SU-DHL-6 (cell line): ENCODE measurements at regions not wholly inside any gene's neighbourhood (a gene's known extent, or its start where the extent isn't known, plus 50 kb on each side); places are given as distances from the start of the nearest gene placed in this dataset.

Experiments used
- H2AFZ ChIP-seq: fragments of 200-600 bp; sonication (generic); 2 replicates; pipeline ENCODE4 v1.6.1; 2014; ENCODE audit warnings: low read depth, mild to moderate bottlenecking, moderate library complexity, mixed read lengths, antibody characterized with exemption, low read length; ENCODE audit not compliant: severe bottlenecking
- H3F3A ChIP-seq: fragments of 200-600 bp; shearing (Covaris generic); 2 replicates; pipeline ENCODE4 v1.6.0; 2016; ENCODE audit warnings: antibody characterized with exemption, mild to moderate bottlenecking; ENCODE audit not compliant: insufficient read depth
- H3K27ac ChIP-seq: fragments of 200-600 bp; sonication (generic); 2 replicates; pipeline ENCODE4 v1.5.1; 2016; ENCODE audit warnings: low read depth, mild to moderate bottlenecking, low read length, moderate library complexity, mixed read lengths
- H3K27me3 ChIP-seq: fragments of 200-600 bp; sonication (generic), shearing (Covaris generic); 2 replicates; pipeline ENCODE4 v1.6.0; 2014; ENCODE audit warnings: mild to moderate bottlenecking, low read length
- H3K36me3 ChIP-seq: fragments of 200-600 bp; sonication (generic); 2 replicates; pipeline ENCODE4 v1.6.1; 2014; ENCODE audit warnings: mild to moderate bottlenecking, low read length, mixed read lengths
- H3K4me2 ChIP-seq: fragments of 300-600, 200-600 bp; shearing (Covaris generic), sonication (generic); 2 replicates; pipeline ENCODE4 v1.6.0; 2014; ENCODE audit warnings: low read length, low read depth, mild to moderate bottlenecking; ENCODE audit not compliant: poor library complexity, severe bottlenecking
- H3K4me3 ChIP-seq: fragments of 200-600 bp; sonication (generic); 2 replicates; pipeline ENCODE4 v1.5.1; 2014; ENCODE audit warnings: antibody characterized with exemption, low read length, mild to moderate bottlenecking, mixed read lengths; ENCODE audit not compliant: insufficient read depth, poor library complexity, severe bottlenecking
- H3K79me2 ChIP-seq: fragments of 200-600 bp; sonication (generic); 2 replicates; pipeline ENCODE4 v1.6.1; 2014; ENCODE audit warnings: mild to moderate bottlenecking, low read length, moderate library complexity; ENCODE audit not compliant: insufficient read depth
- H3K9ac ChIP-seq: fragments of 200-600 bp; sonication (generic); 2 replicates; pipeline ENCODE4 v1.7.0; 2014; ENCODE audit warnings: mild to moderate bottlenecking, low read length
- H3K9me2 ChIP-seq: fragments of 200-600 bp; sonication (generic); replicated peaks from 2 replicates; pipeline ENCODE4 v1.6.1; 2014; ENCODE audit warnings: low read length; ENCODE audit not compliant: insufficient read depth
- H3K9me3 ChIP-seq: fragments of 200-600 bp; sonication (generic); 2 replicates; pipeline ENCODE4 v1.6.1; 2014; ENCODE audit warnings: low read length, mixed read lengths; ENCODE audit not compliant: insufficient read depth
- H4K20me1 ChIP-seq: fragments of 200-600 bp; sonication (generic); 2 replicates; pipeline ENCODE4 v1.6.1; 2014; ENCODE audit warnings: low read depth, mild to moderate bottlenecking, antibody characterized with exemption, low read length, moderate library complexity, mixed read lengths
- CTCF ChIP-seq: fragments of 200-600 bp; sonication (generic); IDR thresholded peaks from one replicate; pipeline ENCODE4 v1.5.1; 2017; ENCODE audit warnings: antibody characterized with exemption, mild to moderate bottlenecking, low read length, moderate library complexity; ENCODE audit not compliant: insufficient read depth, poor library complexity, severe bottlenecking
- EZH2phosphoT487 ChIP-seq: fragments of 200-600 bp; sonication (generic), shearing (Covaris generic); conservative IDR thresholded peaks from 2 replicates; pipeline ENCODE4 v1.6.1; 2018; ENCODE audit warnings: mild to moderate bottlenecking, antibody characterized with exemption, low read length, moderate library complexity, mixed read lengths

GRCh38 chr20:20797521-20798310, 85.3 kb upstream of the RALGAPA2 start:
- Histone ChIP-seq H2AFZ (no peak overlapping the region), H3K27ac (no peak overlapping the region), H3K79me2 (no peaks in the 10 kb centered on the region), H4K20me1 (no peaks in the 10 kb centered on the region), H3K27me3 (no peaks in the 10 kb centered on the region), H3K4me2 (no peak overlapping the region), H3F3A (no peaks in the 10 kb centered on the region), H3K4me3 (no peak overlapping the region), H3K9me2 (no peaks in the 10 kb centered on the region), H3K9me3 (no peaks in the 10 kb centered on the region), H3K36me3 (no peaks in the 10 kb centered on the region), H3K9ac (no peak overlapping the region)
- TF ChIP-seq CTCF (no peak), EZH2phosphoT487 (no peak)

GRCh38 chr20:20796766-20797440, 84.5 kb upstream of the RALGAPA2 start:
- no peaks in the 10 kb centered on the region for H3K27me3 ChIP-seq
- no peaks in the 10 kb centered on the region for H3K9me3 ChIP-seq
- H4K20me1 ChIP-seq = no peaks in the 10 kb centered on the region
- no peak overlapping the region for H3K9ac ChIP-seq
- no peak overlapping the region for H3K27ac ChIP-seq
- no peaks in the 10 kb centered on the region for H3K9me2 ChIP-seq
- H3K4me3 ChIP-seq = no peak overlapping the region
- TF ChIP-seq EZH2phosphoT487 = no peak
- no peak for TF ChIP-seq CTCF
- H3F3A ChIP-seq = no peaks in the 10 kb centered on the region
- no peaks in the 10 kb centered on the region for H3K36me3 ChIP-seq
- H3K4me2 ChIP-seq = no peak overlapping the region
- no peak overlapping the region for H2AFZ ChIP-seq
- H3K79me2 ChIP-seq = no peaks in the 10 kb centered on the region

GRCh38 chr20:20795721-20796120, 83.3 kb upstream of the RALGAPA2 start:
- H3K9me2 ChIP-seq = no peaks in the 10 kb centered on the region
- H3F3A ChIP-seq = no peaks in the 10 kb centered on the region
- no peak overlapping the region for H3K4me3 ChIP-seq
- H3K4me2 ChIP-seq = no peak overlapping the region
- no peak overlapping the region for H3K27ac ChIP-seq
- no peak overlapping the region for H3K9ac ChIP-seq
- no peaks in the 10 kb centered on the region for H3K27me3 ChIP-seq
- TF ChIP-seq EZH2phosphoT487 (no peak), CTCF (no peak)
- H2AFZ ChIP-seq = no peak overlapping the region
- no peaks in the 10 kb centered on the region for H3K9me3 ChIP-seq
- no peaks in the 10 kb centered on the region for H3K79me2 ChIP-seq
- no peaks in the 10 kb centered on the region for H4K20me1 ChIP-seq
- no peaks in the 10 kb centered on the region for H3K36me3 ChIP-seq
